Sigmoid colon (tissue), 6 donors: ENCODE measurements at regions not wholly inside any gene's neighbourhood (a gene's known extent, or its start where the extent isn't known, plus 50 kb on each side); places are given as distances from the start of the nearest gene placed in this dataset.

Source experiments
- DNase-seq: peaks from one replicate; pipeline ENCODE4 v3.0.0-alpha.2; 2019
- H3K27ac ChIP-seq, 4 donors: fragments of 200-600 bp; sonication (generic); one replicate each; pipeline ENCODE4 v1.5.1; 2016 to 2019; ENCODE audit warnings: mild to moderate bottlenecking in 1 of 4
- H3K27me3 ChIP-seq, 3 donors: fragments of 200-600 bp; sonication (generic); one replicate each; pipeline ENCODE4 v1.5.1; 2019; ENCODE audit warnings: mild to moderate bottlenecking in 1 of 3
- H3K36me3 ChIP-seq, 4 donors: fragments of 200-600 bp; sonication (generic); one replicate each; pipeline ENCODE4 v1.5.1; 2016 to 2019
- H3K4me1 ChIP-seq, 4 donors: fragments of 200-600 bp; sonication (generic); one replicate each; pipeline ENCODE4 v1.5.1; 2017 to 2019
- H3K4me3 ChIP-seq, 4 donors: fragments of 200-600 bp; sonication (generic); one replicate each; pipeline ENCODE4 v1.5.1; 2017 to 2019; ENCODE audit warnings: mild to moderate bottlenecking in 2 of 4, moderate library complexity in 1 of 4
- H3K9me3 ChIP-seq, 4 donors: fragments of 200-600 bp in 3 of 4; sonication (generic) in 3 of 4; one replicate each; pipeline versions ENCODE4 v1.5.1 to v1.6.1; 2013 to 2019
- CTCF ChIP-seq, 4 experiments: fragments of 450-650 bp in 3 of 4; fragments of 200-600 bp in 1 of 4; IDR thresholded peaks; one replicate each; pipeline ENCODE4 v1.5.1; 2016 to 2019; ENCODE audit warnings: antibody characterized with exemption in 4 of 4, mild to moderate bottlenecking in 3 of 4, moderate library complexity in 2 of 4
- EP300 ChIP-seq, 4 donors: sonication (generic); formaldehyde crosslinking; IDR thresholded peaks; one replicate each; pipeline ENCODE4 v1.6.1; 2017; ENCODE audit warnings: antibody characterized with exemption in 4 of 4
- POLR2A ChIP-seq, 2 donors: fragments of 450-650 bp; IDR thresholded peaks; one replicate each; pipeline ENCODE4 v1.6.1; 2016; ENCODE audit warnings: antibody characterized with exemption in 2 of 2, mild to moderate bottlenecking in 2 of 2, moderate library complexity in 2 of 2
- POLR2AphosphoS5 ChIP-seq, 4 donors: sonication (generic); formaldehyde crosslinking; IDR thresholded peaks; one replicate each; pipeline ENCODE4 v1.6.1; 2017; ENCODE audit warnings: antibody characterized with exemption in 4 of 4
- WGBS, 2 donors: extraction: QIAGEN DNeasy Blood & Tissue Kit; methylation state at CpG; one replicate each; pipeline ENCODE4 v1.1.7; 2013; 5-methylcytosine and 5-hydroxymethylcytosine counted together
- intact Hi-C: fragments of 100-400 bp; cut with DNase I; formaldehyde crosslinking; loops from one replicate; pipeline ENCODE4 v1.15.1; 2023
- donor health status: healthy with polysubstance abuse.
- donor health status: healthy.

GRCh38 chr22:27467711-27468110, 333.8 kb downstream of the MN1 start:
- Histone ChIP-seq H3K36me3 (no peaks in the 10 kb centered on the region), H3K27ac (peak overlapping the region in 3 of 4 donors; percentile 39 to 51 (median 40)), H3K9me3 (no peaks in the 10 kb centered on the region), H3K27me3 (no peaks in the 10 kb centered on the region), H3K4me1 (no peaks in the 10 kb centered on the region), H3K4me3 (no peak overlapping the region)
- TF ChIP-seq CTCF (IDR thresholded peaks at IDR 0.05), result no peak
- no peak for TF ChIP-seq POLR2A (IDR thresholded peaks at IDR 0.05)
- TF ChIP-seq EP300 (IDR thresholded peaks at IDR 0.05), result no peak
- TF ChIP-seq POLR2AphosphoS5 (IDR thresholded peaks at IDR 0.05), result no peak
- intact Hi-C loops, result no loop called here
- DNase-seq, result no peak
- WGBS, 2 donors, result 68 to 70% methylated on average over 10 of the region's 10 CpGs

- no peaks in the 10 kb centered on the region for H3K9me3 ChIP-seq
- no peak for TF ChIP-seq CTCF (IDR thresholded peaks at IDR 0.05)
- TF ChIP-seq POLR2AphosphoS5 (IDR thresholded peaks at IDR 0.05), result no peak
- no peak for TF ChIP-seq EP300 (IDR thresholded peaks at IDR 0.05)
- no peak for TF ChIP-seq POLR2A (IDR thresholded peaks at IDR 0.05)
- WGBS, 2 donors, result 93 to 94% methylated on average over 3 of the region's 3 CpGs
- H3K36me3 ChIP-seq, result no peaks in the 10 kb centered on the region
- H3K27ac ChIP-seq, result peak overlapping the region; percentile 17 to 51 (median 40)
- intact Hi-C loops, result no loop called here
- no peak for DNase-seq
- H3K27me3 ChIP-seq, result no peaks in the 10 kb centered on the region
- H3K4me3 ChIP-seq, result no peak overlapping the region
- H3K4me1 ChIP-seq, result no peaks in the 10 kb centered on the region
These were observed 332.8 kb downstream of the MN1 start for GRCh38 chr22:27468712-27469111.

- intact Hi-C loops, result no loop called here
- Histone ChIP-seq H3K9me3 (no peaks in the 10 kb centered on the region), H3K36me3 (no peaks in the 10 kb centered on the region), H3K4me1 (peaks cover 0 to 7% (median 6%) of the 10 kb centered on the region in 4 donors), H3K4me3 (no peak overlapping the region), H3K27ac (no peak overlapping the region), H3K27me3 (no peaks in the 10 kb centered on the region)
- 82 to 90% methylated on average over 2 of the region's 2 CpGs for WGBS, 2 donors
- no peak for DNase-seq
- TF ChIP-seq CTCF (IDR thresholded peaks at IDR 0.05) (no peak), POLR2AphosphoS5 (IDR thresholded peaks at IDR 0.05) (no peak), POLR2A (IDR thresholded peaks at IDR 0.05) (no peak), EP300 (IDR thresholded peaks at IDR 0.05) (no peak)
These were observed 331.3 kb downstream of the MN1 start for GRCh38 chr22:27470169-27470772.

GRCh38 chr22:27472975-27473374, 328.6 kb downstream of the MN1 start:
- no peak for DNase-seq
- intact Hi-C loops, result no loop called here
- WGBS, 2 donors, result 65 to 78% methylated on average over 4 of the region's 4 CpGs
- Histone ChIP-seq H3K4me1 (peaks cover 0 to 11% (median 9%) of the 10 kb centered on the region in 4 donors), H3K4me3 (no peak overlapping the region), H3K27ac (no peak overlapping the region), H3K27me3 (no peaks in the 10 kb centered on the region), H3K9me3 (no peaks in the 10 kb centered on the region), H3K36me3 (no peaks in the 10 kb centered on the region)
- TF ChIP-seq POLR2A (IDR thresholded peaks at IDR 0.05) (no peak), EP300 (IDR thresholded peaks at IDR 0.05) (no peak), CTCF (IDR thresholded peaks at IDR 0.05) (no peak), POLR2AphosphoS5 (IDR thresholded peaks at IDR 0.05) (no peak)

GRCh38 chr22:27473533-27473932, 328.0 kb downstream of the MN1 start:
- Histone ChIP-seq H3K27me3 (no peaks in the 10 kb centered on the region), H3K27ac (no peak overlapping the region), H3K9me3 (no peaks in the 10 kb centered on the region), H3K36me3 (no peaks in the 10 kb centered on the region), H3K4me3 (no peak overlapping the region), H3K4me1 (peaks cover 0 to 11% (median 9%) of the 10 kb centered on the region in 4 donors)
- intact Hi-C loops, result no loop called here
- no peak for TF ChIP-seq EP300 (IDR thresholded peaks at IDR 0.05)
- TF ChIP-seq POLR2AphosphoS5 (IDR thresholded peaks at IDR 0.05), result no peak
- TF ChIP-seq POLR2A (IDR thresholded peaks at IDR 0.05), result no peak
- 86 to 90% methylated on average over 3 of the region's 3 CpGs for WGBS, 2 donors
- DNase-seq, result no peak
